GM21367 (cell line): ENCODE measurements at regions not wholly inside any gene's neighbourhood (a gene's known extent, or its start where the extent isn't known, plus 50 kb on each side); places are given as distances from the start of the nearest gene placed in this dataset.
"Not testable (repeated sequence)": the region's sequence is repeated elsewhere in the genome, so short reads cannot be mapped to it uniquely, and the experiment has no call there.

Source experiments
- ATAC-seq: cut with Tn5 transposase; IDR thresholded peaks from one replicate; pipeline ENCODE4 v1.9.1; 2021; ENCODE audit not compliant: unreplicated experiment

DNA sequence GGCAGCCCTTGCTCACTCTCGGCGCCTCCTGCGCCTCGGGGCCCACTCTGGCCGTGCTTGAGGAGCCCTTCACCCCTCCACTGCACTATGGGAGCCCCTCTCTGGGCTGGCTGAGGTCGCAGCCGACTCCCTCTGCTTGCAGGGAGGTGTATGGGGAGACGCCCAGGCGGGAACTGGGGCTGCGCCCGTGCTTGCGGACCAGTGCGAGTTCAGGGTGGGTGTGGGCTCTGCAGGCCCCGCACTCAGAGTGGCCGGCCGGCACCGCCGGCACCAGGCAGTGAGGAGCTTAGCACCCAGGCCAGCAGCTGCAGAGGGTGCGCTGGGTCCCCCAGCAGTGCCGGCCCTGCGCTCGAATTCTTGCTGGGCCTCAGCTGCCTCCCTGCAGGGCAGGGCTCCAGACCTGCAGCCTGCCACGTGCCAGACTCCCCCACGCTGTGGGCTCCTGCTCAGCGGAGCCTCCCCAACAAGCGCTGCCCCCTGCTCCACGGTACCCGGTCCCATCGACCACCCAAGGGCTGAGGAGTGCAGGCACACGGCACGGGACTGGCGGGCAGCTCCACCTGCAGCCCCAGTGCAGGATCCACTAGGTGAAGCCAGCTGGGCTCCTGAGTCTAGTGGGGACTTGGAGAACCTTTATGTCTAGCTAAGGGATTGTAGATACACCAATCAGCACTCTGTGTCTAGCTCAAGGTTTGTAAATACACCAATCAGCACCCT is 54.0 kb upstream of the WWC2 start:
- ATAC-seq = not testable (repeated sequence)

DNA sequence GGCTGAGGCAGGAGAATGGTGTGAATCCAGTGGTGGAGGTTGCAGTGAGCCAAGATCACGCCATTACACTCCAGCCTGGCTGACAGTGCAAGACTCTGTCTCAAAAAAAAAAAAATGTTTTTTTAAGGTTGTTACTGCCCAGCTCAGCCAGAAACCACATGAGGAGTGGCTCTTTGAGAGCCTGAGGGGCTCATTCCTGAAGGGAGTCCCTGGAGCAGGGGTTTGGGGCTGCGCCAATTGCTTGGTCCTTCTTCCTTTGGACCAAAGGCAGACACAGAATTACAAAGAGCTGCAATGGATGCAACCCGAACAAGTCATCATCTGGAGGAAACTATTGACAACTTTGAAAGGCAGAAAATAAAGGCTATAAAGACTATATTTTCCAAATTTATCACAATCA is 60.6 kb upstream of the WWC2 start:
- ATAC-seq = no peak

DNA sequence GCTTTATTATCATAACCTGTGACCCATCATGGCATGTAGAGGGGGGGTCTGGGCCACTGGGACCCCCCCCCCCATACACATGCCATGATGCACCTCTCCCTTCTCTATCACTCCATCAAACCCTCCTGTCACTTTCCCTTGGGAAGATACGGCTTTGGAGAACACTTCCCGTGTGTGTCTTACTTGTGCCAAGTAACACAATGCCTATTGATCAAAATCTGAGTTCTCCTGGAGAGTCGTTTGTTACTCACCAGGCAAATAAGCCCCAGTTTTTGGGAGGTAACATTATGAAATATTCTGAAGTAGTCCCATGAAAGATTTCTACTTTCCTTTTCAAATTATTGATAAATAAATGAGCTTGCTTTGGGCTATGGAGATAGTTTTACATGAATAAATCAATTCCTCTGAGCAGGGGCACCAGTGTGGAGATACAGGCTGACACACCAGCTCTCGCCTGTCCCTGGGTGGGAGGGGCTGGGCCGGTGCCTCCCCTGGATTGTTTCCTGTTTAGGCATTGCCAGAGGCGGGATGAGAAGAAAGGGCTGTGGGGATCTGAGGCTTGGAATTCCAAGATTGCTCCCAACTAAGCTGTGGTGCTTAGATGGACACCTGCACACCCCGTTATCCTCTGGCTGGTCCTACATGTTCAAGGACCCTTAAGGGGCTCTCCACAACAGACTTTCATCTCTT is 63.2 kb upstream of the WWC2 start:
- ATAC-seq = no peak

DNA sequence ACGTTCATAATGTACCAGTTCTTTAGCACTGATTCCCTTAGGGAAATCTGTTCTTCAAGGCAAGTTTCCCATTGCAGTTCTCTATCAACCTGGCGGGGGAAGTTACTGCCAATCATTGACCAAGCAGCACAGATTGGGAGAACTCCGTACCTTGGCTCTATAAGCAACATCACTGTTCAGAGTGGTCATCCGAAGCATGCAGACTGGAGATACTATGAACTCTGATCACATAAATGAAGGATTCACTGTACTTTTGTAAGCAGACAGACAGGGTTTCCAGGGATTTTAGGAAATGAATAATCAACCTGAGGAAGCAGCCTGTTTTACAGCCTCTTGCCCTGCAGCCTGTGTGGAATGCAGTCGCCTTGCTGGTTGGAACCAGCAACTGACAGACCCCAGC is 63.8 kb upstream of the WWC2 start:
- no peak for ATAC-seq

DNA sequence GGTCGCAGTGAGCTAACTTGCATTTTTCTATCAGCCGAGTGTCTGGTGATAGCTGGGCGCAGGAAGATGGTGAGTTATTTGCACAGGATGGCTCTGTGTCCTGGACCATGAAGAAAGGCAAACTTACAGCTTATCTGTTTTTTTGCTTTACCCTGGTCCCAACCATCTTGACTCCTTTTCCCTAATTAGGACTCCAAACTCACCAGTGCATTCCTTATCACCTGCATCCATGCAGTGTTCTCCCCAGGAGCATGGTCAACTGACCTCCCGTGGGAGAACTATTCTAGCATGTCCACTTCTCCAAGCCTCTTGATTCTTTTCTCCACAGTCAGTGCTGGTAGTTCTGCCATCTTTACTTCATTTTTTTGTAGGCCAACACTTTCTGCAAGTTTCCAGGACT is 68.2 kb upstream of the WWC2 start:
- no peak for ATAC-seq

DNA sequence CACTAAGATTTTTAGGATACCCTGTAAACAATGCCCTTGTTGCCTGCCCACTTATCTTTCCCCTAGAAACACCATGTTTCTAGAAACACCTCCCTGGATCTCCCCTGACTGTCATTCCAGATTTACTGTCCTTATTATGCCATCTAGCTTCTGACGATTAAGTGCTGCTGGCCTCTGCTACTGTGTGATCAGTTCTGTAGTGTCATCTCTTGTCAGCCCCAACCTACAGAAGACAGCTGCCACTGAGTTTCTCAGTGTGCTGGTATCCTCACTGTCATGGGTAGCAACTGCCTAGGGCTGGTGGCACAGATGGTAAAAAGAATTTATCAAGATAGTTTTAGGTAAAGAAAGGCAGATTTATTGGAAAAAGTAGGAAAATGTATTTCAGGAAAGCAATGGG is 68.7 kb upstream of the WWC2 start:
- ATAC-seq = no peak

DNA sequence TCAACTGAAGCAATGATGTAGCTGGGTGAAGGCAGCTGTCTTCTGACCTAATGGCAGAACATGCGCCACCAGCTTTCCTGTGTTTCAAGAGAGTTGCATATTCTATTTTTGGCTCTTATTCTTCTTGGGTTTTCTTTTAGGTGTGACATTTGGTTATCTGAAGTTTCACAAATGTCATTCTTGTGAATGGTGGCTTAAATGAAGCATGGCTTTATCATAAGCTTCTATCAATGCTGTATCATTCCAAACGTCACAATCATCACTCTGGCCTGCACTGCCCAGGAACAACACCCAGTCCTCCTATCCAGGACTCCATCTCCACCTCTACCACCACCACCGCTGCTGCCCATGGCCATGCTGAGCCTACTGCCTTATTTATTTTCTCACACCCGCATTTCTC is 69.7 kb upstream of the WWC2 start:
- ATAC-seq = no peak

DNA sequence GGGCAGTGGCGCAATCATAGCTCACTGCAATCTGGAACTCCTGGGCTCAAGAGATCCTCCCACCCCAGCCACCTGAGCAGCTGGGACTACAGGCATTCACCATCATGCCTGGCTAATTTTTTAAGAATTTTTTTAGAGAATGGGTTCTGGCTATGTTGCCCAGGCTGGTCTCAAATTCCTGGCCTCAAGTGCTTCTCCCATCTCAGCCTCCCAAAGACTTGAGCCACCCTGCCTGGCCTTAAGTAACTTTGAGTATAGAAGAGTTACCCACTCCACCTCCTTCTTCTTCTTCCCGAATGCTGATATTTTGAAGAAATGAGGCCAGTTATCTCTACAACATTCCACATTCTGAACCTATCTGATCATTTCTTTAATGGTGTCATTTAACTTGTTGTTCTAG is 72.4 kb upstream of the WWC2 start:
- no peak for ATAC-seq

DNA sequence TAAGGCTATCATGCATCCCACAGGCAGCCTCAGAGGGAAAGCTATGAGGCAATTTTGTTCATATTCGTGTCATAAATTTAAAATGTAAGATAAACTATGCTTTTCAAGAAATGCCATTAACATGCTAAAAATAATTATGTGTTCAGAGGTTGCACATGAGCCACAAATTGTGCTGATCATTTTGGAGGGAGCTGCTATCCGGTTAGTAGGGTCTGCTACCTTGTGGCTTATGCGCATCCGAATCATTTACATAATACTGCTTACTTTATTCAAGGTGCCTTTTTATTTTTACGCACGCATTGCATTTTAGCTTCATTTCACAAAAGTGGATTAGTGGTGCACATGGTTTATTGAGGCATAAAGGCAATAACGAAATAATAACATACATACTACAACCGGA is 76.4 kb upstream of the WWC2 start:
- no peak for ATAC-seq

DNA sequence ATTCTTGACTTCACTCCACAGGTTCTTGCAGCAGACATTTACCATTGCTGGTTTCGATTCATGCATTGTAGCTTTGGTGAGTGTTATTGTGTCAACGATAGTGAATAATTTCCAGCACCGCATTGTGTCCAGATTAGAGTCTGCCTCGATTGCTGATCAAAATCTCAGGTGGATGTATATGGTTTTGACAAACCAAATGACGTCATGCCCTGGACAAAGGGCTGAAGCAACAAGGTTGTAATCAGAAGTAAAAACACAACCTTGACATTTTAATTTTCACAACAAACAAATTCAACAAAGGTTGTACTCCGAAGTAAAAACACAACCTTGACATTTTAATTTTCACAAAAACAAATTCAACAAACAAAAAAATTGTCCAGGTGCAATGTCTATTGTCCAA is 81.1 kb upstream of the WWC2 start:
- no peak for ATAC-seq

DNA sequence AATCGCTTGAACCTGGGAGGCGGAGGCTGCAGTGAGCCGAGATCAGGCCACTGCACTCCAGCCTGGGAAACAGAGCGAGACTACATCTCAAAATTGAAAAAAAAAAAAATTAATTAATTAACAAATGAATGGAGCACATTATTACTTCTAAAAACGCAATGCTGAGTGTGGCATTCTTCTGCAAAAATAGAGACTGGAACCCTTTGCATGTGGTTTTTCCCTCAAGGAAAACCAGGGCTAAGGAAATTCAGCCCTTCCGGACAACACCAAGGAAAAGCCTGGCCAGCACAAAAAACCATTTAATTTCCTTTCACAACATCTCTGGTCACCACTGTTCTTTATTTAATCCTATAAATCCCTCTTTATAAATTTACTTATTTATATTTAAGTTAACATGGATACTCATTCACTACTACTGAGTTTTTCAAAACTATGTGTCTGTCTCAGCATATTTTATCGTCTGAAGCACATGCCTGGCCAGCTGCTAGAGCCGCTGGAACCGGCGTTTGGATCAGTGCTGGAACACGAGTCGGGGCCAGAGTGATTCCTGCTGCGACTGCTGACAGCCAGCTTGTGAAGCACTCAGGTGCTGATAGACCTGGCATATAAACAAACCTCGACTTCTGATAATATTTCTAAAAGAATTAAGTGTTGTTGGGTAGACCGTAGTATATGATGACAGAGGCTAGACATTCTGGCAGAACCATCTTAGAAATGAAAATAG is 84.5 kb upstream of the WWC2 start:
- ATAC-seq = no peak

DNA sequence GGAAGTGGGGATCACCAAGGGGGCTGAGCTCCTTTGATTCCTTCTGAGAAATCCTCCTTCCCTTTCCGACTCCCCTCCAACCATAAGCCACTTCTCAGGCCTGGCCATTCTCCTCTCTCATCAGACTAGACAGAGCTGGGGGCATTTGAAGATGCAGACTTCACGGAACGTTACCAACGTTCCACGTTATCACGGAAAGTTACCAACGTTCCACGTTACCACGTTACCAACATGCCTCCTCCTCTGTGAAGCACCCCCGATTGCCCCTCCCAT is 85.4 kb upstream of the WWC2 start:
- ATAC-seq = no peak

DNA sequence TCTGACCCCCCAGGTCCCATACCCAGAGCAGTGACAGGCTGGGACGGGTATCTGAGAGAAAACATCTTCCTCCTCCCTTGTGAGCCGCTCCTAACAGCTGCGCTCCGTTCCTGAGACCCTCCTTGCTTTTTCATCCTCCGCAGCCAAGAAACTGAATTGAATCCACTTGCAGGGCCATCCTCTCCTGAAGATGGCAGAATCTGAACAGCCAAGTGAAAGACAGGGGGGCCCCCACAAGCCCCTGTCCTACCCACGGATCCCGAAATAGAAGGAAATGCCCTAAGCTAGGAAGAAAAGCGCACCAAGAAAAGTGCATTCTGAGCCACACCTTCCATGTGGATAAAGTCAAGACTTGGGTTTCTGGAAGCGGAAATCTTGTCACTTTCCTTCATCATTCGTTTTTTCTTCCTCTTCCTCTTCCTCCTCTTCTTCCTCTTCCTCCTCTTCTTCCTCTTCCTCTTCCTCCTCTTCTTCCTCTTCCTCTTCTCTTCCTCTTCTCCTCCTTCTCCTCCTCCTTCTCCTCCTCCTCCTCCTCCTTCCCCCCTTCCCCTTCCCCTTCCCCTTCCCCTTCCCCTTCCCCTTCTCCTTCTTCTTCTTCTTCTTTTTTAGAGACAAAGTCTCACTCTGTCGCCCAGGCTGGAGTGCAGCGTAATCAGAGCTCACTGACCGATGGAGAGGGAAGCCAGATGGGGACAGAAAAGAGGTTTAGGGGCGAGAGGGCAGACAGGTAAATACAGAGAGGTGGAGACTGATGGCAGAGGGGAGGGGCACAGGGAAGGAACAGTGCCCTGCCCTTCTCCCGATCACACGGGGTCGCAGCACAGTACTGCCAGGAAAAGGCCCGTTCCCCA is 86.0 kb upstream of the WWC2 start:
- no peak for ATAC-seq

DNA sequence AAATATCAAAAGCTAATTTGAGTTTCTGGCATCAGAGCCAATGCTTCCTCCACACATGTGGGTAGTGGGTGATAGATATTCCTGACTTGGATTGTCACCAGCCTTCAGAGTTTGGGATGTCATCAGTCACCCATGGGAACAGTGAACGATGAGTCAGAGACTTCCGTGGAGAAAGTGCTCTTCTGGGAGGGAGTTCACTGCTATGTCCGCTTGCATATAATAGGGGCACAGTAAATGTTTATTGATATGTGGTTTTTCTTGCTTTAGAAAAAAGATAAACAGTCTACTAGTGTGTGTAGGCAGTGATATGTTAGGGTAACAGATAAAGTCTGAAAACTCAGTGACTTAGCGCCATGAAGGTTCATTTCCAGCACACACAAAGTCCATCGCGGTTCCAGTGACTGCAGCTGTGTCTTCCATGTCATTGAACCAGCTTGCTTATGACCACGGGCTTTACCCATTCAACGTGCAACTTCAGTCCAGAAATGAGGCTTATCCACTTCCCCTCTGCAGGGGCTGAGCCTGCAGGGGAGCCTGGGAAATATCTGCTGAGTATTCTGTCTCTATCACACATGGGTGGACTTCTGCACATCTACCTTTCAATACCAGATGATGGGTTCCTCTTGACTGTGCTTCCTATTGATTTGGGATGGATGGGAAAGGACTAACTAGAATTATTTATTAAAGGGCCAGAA is 87.7 kb upstream of the WWC2 start:
- no peak for ATAC-seq

DNA sequence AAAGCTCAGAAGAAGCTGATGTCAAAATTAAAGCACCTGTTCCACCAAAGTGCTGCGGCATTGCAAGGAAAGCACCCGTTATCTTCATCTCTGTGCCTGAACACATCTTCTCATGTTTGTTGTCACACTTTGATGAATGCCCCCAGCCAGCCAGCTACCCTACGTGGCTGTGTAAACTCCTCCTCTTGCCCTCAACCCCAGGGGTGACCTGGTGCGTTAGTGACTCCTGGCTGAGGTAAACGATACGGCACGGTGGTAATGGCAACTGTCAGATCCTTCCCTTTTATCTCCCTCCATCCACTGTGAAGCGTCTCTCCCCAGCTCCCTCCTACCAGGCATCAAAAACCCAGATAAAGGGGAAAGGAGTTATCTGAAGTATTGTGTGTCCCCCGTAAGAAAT is 90.6 kb upstream of the WWC2 start:
- no peak for ATAC-seq

DNA sequence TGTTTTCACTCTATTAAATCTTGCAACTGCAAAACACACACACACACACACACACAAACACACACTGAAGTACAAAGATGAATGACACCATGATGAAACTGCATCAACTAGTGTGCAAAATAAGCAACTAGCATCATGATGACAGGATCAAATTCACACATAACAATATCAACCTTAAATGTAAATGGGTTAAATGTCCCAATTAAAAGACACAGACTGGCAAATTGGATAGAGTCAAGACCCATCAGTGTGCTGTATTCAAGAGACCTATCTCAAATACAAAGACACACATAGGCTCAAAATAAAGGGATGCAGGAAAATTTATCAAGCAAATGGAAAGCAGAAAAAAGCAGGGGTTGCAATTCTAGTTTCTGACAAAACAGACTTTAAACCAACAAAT is 87.2 kb upstream of the DCTD start:
- ATAC-seq = not testable (repeated sequence)

DNA sequence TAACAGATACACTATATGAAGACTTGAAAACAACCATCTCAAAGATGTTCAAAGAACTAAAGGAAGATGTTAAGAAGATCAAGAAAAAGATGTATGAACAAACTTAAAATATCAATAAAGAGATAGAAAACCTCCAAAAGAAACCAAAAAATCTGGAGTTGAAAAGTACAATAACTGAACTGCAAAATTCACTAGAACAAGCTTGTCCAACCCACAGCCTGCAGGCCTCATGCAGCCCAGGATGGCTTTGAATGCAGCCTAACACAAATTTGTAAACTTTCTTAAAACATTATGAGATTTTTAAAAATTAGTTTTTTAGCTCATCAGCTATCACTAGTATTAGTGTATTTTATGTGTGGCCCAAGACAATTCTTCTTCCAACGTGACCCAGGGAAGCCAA is 77.0 kb upstream of the DCTD start:
- ATAC-seq = no peak

DNA sequence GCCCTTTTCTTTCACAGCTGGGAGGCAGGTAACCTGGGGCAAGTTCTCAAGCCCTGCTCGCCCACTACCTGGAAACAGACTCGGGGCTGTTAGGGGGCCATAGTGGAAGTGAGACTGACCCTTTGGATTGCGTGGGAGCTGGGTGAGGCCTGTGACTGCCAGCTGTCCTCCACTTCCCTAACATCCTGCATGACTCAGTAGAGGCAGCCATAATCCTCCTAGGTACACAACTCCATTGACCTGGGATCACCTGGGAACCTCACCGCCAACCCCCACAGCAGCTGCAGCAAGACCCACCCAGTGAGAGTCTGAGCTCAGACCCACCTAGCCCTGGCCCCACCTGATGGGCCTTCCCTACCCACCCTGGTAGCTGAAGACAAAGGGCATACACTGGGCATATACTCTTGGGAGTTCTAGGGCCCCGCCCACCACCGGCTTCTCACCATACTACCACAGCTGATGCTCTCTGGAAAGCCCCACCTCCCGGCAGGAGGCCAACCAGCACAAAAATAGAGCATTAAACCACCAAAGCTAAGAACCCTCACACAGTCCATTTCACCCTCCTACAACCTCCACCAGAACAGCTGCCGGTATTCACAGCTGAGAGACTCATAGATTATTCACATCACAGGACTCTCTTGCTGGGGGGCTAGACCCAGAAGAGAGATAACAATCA is 61.1 kb upstream of the DCTD start:
- peak; percentile 61 for ATAC-seq

DNA sequence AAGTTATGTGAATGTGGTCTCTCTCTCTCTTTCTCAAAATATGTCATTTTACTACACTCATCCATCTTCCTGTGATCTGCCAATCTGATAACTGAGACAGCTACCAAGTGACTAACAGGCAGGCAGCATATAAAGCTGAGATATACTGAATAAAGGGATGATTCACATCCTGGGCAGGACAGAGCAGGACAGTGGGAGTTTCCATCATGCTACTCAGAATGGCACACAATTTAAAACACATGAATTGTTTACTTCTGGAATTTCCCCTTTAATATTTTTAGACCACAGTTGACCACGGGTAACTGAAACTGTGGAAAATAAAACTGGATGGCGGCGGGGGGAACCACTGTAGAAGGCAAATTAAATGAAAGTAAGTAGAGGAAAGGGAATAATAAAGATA is 58.6 kb upstream of the DCTD start:
- peak; percentile 57 for ATAC-seq

DNA sequence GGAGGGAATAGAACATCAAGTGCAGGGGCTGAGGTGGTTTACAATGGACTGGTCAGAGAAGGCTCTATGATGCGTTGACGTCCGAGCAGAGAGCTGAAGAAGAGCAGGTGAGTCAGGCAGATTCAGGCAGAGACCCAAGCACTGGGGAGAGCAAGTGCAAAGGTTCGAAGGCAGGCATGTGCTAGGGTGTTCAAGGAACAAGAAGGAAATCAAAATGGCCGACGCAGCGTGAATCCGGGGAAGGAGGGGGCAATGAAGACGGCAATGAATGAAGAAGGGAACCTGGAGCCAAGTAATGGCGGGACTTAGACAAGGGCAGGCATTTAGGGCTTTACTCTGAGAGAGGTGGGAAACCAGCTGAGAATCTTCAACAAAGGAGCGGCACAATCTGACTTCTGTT is 56.8 kb upstream of the DCTD start:
- ATAC-seq = no peak

DNA sequence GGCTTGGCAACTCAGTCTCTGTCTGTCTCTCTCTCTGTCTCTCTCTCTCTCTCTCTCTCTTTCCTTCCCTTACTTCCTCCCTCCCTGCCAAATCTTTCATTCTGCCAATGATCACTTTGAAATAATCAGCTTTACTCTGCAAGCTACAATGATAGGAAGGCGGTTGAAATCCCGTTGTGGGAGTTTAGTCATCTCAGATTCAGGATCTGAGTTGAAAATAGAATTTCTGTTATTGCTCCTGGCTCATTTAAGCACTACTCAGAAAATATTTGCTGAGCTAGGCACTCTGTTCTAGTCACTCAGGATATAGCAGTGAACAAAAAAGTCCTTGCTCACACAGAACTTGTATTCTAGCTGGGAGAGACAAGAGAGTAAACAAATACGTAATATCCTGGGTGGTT is 56.3 kb upstream of the DCTD start:
- ATAC-seq = no peak
